IPS-NIHi11 (cell line): ENCODE measurements at regions not wholly inside any gene's neighbourhood (a gene's known extent, or its start where the extent isn't known, plus 50 kb on each side); places are given as distances from the start of the nearest gene placed in this dataset.
A peak's percentile ranks its signal among the peaks of the same experiment; 100 is the strongest.
"Not testable (repeated sequence)": the region's sequence is repeated elsewhere in the genome, so short reads cannot be mapped to it uniquely, and the experiment has no call there.

Experiments used
- DNase-seq: peaks from one replicate; pipeline ENCODE4 v3.0.0; 2012; ENCODE audit warnings: mixed read lengths, low spot score

DNA sequence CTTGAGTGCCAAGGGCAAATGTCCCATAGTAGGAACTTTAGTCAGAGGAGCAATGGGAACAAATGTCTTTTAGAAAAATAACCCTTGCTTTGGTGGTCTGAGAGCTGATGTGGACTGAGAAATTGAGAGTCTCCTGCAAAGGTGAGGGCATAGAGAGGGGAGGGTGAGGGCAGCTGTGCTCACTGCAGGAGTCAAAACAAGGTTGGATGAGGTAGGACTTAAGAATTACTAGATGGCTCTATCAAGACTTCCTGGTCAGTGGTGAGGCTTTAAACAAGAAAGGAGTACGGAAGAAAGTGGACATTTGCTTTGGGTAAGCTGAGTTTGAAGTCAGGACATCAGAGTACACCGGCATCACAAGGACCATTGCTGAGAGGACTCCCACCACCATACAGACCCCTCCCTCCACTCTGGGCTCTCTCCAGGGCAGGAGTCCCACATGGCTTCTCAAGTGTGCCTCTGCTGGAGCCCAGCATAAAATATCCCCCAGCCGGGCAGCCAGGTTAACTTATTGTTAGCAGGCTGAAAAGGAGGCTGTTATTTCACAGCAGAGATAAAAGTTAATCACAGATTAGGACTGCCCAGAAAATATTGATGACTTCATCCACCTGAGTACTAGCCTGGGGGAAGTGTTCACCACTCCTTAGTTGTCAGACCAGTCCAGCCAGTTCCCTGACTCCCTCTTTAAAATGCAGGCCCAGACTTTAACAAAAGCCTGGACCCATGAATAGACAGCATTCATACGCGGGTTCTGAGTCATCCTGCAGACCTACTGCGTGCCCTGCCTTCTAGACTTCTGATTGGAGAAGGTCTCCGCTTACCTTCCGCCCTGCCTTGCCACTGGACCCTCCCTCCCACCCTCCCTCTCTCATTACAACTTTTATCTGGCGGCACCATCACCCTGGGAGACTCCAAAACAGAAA is 167.2 kb downstream of the BCL2L11 start:
- DNase-seq: peak; percentile 44

DNA sequence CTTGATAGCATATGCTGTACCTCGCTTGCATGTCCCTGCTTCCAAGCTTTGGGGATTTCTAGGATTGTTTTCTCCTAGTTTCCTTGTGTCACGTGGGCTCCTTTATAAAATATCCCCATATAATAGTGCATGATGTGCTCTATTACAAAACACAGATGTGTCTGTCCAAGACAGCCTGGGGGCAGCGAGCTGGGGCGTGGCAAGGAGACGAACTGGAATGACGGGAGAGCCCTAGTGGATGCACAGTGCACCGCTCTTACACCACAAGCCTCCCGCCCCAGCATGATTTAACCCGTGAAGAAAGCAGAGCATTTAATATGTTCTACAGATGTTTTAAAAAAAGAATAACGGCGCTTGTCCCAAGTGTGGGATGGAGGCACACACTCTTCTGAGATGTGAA is 169.7 kb downstream of the BCL2L11 start:
- DNase-seq: not testable (repeated sequence)

DNA sequence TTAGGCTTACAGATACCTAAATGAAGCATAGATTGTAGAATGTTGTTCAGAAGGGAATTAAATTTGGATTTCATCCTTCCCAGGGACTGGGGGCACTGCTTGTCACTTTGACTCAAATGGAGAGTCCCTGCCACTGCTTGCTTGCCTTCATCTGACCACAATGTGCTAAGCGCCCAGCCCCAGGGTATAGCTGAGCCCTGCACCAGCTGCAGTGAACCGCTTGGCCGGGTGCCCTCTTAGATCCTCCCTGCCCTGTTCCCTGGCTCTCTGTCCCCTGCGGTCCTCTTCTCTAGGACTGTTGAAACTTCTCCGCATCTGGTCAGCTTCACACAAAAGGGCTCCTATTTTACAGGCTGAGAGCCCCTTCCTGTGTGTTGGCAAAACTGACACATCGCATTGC is 170.9 kb downstream of the BCL2L11 start:
- not testable (repeated sequence) for DNase-seq

DNA sequence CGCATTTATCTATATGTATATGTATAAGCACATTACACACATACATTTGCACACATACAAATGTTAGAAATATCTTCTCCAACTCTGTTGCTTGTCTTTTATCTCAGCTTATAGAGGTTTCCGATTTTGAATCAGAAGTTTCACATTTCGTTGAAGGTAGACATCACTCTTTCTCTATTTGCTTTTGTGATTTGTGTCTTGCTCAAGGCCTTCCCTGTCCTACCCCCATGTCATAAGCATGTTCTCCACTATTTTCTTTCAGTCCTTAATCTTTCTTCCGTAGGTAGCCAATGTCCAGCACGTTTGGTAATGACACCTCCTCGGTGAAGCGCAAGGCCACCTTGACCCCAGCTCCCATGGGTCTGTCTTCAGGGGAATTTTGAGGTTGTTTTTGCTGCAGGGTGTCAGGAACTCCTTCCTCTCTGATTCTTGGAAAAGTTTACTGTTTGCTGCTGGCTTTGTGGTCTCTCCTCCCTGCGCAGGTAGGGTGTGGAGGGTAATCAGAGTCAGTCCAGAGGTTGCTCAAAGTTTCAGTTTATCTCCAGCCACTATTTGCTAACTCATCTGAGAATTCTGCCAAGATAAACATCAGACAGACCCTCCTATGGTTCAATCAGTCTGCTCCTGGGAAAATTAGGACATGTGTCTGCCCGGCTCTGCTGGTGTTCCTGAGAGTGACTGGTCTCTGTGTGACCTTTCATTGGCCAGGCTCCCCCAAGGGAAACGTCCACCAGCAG is 171.7 kb downstream of the BCL2L11 start:
- not testable (repeated sequence) for DNase-seq

DNA sequence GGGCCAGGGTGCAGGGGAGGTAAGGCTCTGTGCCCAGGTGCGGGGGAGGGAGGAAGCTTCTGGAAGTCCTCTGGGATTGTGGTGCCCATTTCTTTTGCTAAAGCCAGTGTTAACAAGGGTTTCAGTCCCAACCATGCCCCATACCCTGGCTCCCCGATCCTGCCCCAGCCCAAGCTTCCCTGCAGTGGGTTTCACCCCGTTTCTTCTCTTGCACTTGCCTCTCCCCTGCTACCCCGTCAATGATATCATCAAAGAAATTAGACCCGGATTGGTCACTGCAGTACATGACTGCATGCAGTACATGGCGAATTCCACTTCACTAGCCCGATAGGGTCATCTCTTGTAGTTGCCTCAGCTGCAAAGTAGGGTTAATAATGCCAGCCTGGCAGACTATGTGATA is 174.0 kb downstream of the BCL2L11 start:
- not testable (repeated sequence) for DNase-seq

DNA sequence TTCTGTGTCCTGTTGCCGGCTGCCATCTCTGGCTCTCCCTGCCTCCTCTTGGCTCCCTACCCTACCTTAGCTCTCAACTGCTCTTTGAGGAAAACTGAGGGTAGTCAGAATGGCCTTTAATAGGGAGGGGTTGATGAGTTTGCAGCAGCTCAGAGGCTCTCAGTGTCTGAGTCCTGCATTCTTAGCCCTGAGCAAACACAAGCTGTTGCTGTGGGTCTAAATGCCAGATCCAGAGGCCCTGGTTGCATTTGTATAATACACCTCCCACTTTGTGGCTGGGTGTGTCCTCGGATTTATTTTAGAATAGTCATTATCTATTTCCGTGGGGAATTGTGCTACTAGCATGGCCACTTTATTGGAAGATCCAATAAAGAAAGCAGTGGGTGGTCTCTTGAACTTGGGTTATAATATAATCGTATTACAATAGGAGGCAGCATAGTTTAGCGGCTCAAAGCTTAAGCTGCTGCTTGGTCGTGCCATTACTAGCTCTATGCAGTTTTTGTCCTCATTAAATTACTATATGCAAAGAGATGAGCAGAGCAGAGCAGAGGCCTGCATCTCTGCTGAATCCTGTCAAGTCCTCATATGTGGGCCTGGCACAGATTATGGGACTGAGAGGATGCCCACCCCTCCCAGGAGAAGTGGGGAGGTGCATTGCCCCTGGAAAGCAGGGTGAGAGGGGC is 175.5 kb downstream of the BCL2L11 start:
- DNase-seq: not testable (repeated sequence)

DNA sequence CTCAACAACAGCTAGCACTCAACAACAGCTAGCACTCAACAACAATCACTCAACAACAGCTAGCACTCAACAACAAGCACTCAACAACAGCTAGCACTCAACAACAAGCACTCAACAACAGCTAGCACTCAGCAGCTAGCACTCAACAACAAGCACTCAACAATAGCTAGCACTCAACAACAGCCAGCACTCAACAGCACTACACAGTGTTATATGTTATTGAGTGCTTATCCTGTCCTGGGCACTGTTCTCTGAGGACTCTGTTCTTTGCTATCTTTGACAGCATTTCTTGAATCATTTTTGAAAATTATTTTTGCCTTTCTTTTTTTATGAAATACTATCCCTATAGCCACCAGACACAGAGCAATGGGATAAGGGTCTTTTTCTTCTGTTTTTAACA is 176.4 kb downstream of the BCL2L11 start:
- DNase-seq: not testable (repeated sequence)

DNA sequence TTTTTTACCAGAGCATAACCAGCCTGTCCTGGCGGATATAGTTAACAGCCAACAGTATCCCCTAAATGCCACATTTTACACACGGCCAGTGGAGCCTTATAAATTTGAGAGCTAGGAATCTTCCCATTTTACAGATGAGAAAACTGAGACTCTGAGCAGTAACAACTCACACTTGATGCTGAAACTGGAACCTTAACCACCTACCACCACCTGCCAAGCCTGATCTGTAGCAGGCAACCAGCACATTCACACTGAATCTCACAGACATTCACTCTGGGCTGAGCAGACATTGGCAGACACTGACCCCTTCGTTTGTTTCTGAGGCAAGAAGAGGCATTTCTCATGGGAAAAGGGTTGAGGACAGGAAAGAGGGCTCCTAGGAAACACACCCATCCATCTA is 178.2 kb downstream of the BCL2L11 start:
- DNase-seq: not testable (repeated sequence)

DNA sequence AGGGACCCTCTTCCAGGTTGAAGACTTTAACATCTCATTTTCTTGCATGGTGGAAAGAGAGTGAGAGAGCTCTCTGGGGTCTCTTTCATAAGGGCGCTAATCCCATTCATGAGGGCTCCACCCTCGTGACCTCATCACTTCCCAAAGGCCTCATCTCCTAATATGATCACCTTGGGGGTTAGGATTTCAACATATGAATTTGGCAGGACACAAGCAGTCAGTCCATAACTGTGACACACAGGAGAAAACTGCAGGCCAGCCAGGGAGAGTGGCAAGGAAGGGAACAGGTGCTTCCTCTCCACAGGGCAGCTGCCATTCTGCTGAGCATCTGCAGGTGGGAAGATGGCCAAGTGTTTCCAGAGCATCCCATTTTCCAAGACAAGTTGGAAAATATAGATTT is 178.9 kb downstream of the BCL2L11 start:
- not testable (repeated sequence) for DNase-seq

DNA sequence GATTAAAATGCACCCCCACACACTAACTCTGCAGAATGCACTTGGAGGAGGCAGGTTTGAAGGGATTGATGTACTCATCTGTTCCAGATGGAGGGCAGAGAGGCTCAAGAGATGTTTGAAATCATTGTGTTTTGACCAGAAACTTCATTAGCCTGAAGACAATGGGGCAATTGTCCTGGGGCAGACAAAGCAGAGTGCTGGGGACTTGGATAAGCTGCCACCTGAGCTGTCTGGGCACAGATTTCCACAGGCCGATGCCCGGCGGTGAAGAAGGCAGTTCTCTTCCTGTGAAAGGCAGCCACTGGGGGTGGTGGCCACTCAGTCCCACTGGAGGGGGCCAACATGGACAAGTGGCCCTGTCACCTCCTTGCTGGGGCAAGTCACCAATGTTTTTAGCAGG is 181.0 kb downstream of the BCL2L11 start:
- not testable (repeated sequence) for DNase-seq

DNA sequence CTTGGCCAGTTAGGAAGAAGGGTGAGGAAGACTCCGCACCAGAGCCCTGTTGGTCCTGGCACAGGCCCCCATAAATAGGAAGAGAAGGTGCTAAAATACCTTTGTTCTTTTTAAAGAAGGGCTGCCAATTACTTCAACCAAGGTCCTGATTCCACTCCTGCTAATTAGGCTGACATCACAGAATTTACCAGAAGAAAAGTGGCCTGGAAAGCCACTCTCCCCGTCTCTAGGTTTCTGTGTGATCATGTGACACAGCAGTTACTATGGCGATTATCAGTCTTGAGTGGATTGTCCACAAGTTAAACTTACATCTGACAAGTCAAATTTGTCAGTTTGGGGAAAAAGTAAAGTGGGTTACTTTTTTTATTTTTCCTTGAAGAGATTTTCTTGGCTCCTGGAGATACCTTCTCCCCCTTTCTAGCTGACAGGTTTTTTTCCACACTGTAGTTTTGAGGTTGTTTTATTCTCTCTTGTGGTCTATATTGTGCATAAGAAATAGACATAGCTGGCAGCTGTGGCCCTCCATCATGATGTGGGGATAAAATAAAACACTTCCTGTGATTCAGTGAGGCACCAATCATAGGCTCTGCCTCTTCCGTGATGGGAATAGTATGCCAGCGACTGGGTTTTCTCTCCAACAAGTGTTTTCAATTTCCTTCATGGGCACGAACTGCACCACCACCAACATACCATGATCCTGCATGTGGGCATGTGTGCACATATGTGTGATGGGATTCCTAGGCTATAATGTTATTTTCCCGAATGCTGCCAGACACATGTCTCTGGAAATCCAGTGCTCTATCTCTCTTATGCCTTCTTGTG is 181.9 kb downstream of the BCL2L11 start:
- DNase-seq: not testable (repeated sequence)

DNA sequence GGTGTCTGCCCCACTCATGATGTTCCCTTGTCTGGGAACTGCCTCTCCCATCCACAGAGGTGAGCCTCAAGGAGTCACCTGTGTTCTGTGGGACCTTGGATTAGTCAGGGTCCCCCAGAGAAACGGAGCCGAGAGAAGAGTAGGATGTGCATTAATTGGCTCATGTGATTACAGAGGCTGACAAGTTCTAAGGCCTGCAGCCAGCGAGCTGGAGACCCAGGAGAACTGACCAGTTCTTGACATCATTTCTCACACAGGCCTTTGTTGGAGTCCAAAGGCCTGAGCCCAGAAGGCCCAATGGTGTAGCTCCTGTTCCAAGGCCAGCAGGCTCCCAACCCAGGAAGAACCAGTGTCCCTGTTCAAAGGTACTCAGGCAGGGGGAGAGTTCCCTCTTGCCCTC is 186.6 kb downstream of the BCL2L11 start:
- not testable (repeated sequence) for DNase-seq

DNA sequence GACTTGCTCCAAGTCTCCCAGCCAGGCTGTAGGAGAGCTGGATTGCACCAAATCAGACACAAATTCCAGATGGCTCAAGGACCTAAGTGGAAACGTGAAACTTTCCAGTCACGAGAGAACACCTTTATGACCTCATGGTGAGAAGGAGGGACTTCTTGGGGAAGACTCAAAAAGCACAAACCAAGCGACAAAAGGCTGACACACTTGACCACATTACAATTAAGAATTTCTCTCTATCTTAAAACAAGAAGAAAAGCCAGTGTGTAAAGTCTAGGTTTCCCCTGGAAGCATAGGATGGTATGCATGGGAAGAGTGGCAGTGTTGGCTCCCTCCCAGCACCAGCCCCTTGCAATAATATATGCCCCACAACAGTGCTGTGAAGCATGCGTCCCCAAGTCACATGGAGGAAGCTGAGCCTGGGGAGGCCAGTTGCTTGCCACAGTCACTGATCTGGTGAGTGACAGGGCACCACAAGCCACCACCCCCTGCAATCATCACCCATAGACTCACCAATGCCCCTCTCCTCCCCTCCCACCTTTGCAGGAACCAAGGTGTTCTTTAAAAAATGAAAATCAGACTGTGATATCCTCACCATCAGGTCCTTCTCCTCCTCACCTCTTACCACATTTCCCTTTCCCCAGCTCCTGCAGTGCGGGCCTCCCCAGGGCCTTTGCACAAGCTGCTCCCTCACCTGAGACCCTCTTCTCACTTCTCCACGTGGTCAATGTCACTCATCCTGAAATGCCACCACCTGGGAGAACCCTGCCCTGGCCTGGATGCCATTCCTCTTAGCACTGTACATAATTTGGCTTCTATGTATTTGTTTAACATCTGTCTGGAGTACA is 188.7 kb downstream of the BCL2L11 start:
- DNase-seq: not testable (repeated sequence)

DNA sequence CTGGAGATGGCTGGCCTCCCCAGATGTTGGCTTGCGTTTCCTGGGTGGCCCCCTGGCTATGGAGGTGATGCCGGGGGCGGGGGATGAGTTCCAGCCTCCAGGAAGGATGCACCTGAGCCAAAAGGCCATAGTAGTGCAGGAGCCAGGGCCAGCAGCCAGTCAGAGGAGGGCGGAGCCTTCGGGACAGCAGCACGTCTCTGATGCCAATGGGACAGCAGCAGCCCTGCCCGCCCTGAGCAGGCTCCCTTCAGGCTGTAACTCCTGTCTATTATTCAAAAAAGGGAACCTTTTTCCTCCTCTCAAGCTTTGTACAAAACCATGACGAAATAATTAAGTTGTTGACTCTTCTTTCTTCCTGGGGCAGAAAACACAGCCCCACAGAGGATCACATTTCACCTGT is 189.7 kb downstream of the BCL2L11 start:
- not testable (repeated sequence) for DNase-seq

DNA sequence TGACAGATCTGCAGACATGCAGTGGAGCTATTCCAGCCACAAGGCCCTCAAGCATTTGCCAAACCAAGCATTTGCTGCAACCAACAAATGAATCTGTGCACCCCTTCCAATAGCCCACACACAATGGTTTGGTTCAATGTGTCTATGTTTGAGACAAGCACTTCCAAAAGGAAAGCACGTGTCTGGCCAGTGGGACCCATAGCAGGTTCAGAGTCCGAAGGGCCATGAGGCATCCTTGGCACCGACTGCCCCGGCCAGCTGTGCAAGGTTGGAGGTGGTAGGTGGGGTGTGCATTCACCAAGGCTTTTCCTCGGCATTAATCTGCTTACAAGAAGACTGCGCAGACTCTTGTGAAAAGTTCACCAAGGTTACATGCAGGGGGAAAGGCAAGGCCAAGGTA is 190.9 kb downstream of the BCL2L11 start:
- DNase-seq: not testable (repeated sequence)

DNA sequence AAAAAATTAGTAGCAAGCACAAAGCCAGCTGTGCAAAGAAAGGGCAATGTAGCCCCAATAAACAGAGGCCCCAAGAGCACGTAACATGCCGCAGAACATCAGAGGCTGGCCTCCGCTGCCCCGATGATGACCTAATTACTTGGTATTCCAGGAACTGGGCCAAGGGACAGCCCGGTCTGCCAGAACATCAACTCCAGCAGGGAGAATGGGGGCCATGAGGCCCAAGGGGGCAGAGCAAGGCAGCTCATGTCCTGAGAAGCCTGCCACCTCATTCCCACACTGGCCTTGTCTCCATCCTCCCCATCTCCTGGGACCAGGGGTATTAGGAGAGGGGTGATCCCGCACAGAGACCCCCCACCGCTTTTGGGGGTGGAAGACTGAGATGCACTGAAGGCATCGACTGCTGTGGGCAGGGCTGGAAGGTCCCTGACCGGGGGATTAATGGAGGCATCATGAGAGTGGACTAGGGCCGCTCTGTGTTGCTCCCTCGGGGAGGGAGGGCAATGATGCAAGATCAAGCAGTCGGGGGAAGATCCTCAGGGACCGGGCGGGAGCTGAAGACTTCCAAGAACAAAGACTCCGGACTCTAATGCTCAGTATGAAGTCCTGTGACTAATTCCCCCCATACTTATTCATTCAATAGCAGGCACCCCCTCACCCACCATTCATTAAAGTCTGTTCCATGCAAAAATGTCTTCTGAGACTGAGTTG is 192.3 kb downstream of the BCL2L11 start:
- not testable (repeated sequence) for DNase-seq

DNA sequence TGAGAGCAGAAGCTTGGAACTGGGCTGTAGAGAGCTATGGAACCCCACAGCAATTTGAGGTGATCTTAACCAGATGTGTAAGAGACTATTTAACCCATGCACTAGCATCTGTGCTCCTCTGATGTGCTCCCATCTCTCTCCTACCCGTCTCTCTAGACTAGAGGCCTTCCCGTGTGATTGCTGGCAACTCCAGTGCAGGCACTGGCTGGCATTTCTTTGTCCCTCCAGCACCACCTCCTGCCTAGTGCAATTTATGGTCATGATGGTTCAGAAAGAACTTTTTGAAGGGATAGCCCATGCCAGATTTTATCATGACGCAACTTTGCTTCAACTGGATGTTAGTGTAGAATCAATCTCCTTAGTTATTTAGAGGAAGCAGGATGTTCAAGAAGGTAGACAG is 193.0 kb downstream of the BCL2L11 start:
- DNase-seq: not testable (repeated sequence)

DNA sequence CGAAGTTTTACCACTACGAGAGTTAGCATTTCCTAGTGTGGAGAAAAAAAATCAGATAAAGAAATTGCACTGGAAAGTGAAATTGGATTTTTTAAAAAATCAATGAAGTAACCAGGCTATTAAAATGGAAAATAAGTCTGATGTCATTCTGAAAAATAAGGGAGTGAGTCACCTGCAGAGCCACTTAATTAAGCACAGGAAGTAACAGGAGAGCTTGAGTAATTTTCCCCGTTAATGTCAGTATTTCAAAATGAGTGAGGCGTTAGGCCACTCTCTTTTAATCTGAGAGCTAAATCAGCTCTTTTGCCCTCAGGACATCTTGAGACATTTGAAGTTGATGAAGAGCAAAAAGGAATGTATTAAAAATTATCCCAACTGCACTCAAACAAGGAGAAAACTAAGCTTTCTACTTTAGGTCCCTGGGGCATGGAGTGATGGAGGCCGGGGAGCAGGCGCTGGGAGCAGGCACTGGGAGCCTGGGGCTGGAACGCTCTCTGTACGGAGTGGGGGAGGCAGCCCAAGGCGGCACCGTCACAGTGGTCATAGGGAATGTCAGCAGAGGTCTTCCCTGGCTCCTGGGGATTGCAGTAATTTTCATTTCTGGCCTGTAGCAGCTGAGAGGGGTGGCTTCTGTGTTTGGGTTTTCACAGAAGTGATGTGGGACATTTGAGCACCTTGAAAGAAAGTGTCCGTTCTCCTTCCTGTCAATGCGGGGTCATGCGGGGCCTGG is 194.6 kb downstream of the BCL2L11 start:
- DNase-seq: peak; percentile 2

DNA sequence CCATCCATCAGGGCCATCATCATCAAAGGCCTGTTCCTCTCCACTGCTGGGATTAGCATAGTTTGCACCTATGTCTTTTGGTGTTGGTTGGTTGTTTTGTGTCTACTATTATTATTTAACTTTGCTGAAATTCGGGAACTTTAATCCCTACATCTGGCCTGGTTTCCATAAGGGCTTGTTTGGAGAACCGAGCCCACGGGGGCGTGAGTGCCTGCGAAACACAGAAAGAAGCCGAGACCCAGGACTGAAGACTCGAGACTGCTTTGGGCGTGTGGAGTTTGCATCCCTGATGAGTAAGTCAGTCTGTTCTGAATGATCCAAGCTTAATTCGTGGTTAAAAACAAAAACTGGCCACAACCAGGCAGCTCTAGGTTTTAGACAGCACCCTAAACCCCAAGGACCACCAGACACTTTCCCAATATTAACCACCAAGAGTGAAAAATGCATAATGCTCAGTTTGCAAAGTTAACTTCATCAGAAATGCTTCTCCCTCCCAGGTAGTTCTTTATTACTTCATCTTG is 195.6 kb downstream of the BCL2L11 start:
- not testable (repeated sequence) for DNase-seq
